ENCODE measurements at regions not wholly inside any gene's neighbourhood (a gene's known extent, or its start where the extent isn't known, plus 50 kb on each side); places are given as distances from the start of the nearest gene placed in this dataset.

DNA sequence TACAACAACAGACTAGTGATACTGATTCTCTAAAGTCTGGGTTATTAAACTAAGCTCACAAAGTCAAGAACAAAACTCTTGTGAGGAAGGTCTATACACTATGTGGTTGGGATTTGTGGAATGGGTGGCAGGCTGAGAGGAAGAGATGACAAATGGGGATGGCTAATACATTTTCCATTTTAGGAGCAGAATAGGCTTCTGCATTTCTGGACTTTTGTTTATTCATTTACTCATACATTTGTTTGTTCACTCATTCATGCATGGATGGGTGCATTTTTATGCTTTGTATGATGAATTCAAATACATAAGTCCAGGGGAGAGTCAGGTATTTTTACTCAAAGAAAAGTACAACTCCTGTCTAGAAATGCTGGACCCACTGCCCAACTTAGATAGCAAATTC, 637.4 kb upstream of the CDH2 start:
- Mint-ChIP-seq H3K36me3 (ENCODE audit: low read depth) (peaks cover 2% of the 10 kb centered on the region; the same call in 1 of the 2 replicates), H3K27ac (no peak overlapping the region), H3K4me1 (ENCODE audit: low read depth) (peaks cover 29% of the 10 kb centered on the region), H3K9me3 (no peaks in the 10 kb centered on the region), H3K4me3 (no peak overlapping the region), H3K27me3 (ENCODE audit: insufficient read depth) (no peaks in the 10 kb centered on the region)
- no peak for TF ChIP-seq CTCF (IDR thresholded peaks at IDR 0.05)
- no peak for DNase-seq

GRCh38 chr18:28808373-28808772, 631.4 kb upstream of the CDH2 start:
- no peak overlapping the region for H3K4me3 Mint-ChIP-seq
- no peak for TF ChIP-seq CTCF (IDR thresholded peaks at IDR 0.05)
- no peak overlapping the region for H3K27ac Mint-ChIP-seq
- peaks cover 31% of the 10 kb centered on the region for H3K4me1 Mint-ChIP-seq (ENCODE audit: low read depth)
- no peak for DNase-seq
- H3K27me3 Mint-ChIP-seq (ENCODE audit: insufficient read depth): no peaks in the 10 kb centered on the region
- peaks cover 21% of the 10 kb centered on the region for H3K36me3 Mint-ChIP-seq (ENCODE audit: low read depth)
- peaks cover 4% of the 10 kb centered on the region for H3K9me3 Mint-ChIP-seq

- peaks cover 21% of the 10 kb centered on the region for H3K36me3 Mint-ChIP-seq (ENCODE audit: low read depth)
- DNase-seq: no peak
- H3K27me3 Mint-ChIP-seq (ENCODE audit: insufficient read depth): no peaks in the 10 kb centered on the region
- peaks cover 4% of the 10 kb centered on the region for H3K9me3 Mint-ChIP-seq
- no peak overlapping the region for H3K4me3 Mint-ChIP-seq
- no peak for TF ChIP-seq CTCF (IDR thresholded peaks at IDR 0.05)
- no peak overlapping the region for H3K27ac Mint-ChIP-seq
- peaks cover 60% of the 10 kb centered on the region for H3K4me1 Mint-ChIP-seq (ENCODE audit: low read depth)
Observed at GRCh38 chr18:28805491-28805890, 628.6 kb upstream of the CDH2 start.

DNA sequence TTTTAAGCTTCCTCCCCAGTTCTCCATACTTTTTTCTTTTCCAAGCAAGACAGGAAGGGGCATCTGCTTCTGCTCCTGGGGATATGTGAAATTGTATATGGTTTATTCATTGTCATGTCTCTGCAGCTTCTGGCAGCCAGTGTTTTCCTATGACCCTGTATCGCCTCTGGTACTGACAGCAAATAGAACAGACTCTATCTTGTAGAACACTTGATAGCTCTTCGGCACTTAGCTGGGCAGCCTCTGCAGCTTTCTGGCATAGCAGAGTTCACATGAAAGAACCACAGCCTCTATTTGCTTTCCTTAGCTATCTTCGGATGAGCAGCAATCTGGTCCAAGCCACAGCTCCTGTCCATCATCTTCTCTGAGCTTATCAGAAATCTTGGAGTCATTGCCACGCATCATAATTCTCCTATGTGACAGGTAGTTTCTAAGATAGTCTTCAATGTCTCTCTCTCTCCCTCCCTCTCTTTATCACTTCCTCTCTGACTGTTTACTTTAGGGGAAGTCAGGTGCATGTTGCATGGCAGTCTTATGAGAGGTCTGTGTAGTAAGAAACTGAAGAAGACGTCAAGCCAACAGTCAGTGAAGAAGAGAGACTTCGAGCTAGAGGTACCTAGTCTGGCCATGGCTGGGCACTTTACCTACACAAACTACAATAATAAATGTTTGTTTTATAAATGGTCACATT, 627.7 kb upstream of the CDH2 start:
- H3K9me3 Mint-ChIP-seq: peaks cover 4% of the 10 kb centered on the region
- TF ChIP-seq CTCF (IDR thresholded peaks at IDR 0.05): no peak
- H3K27me3 Mint-ChIP-seq (ENCODE audit: insufficient read depth): no peaks in the 10 kb centered on the region
- H3K27ac Mint-ChIP-seq: no peak overlapping the region
- H3K4me1 Mint-ChIP-seq (ENCODE audit: low read depth): peaks cover 60% of the 10 kb centered on the region
- H3K36me3 Mint-ChIP-seq (ENCODE audit: low read depth): peaks cover 21% of the 10 kb centered on the region
- no peak overlapping the region for H3K4me3 Mint-ChIP-seq
- no peak for DNase-seq

DNA sequence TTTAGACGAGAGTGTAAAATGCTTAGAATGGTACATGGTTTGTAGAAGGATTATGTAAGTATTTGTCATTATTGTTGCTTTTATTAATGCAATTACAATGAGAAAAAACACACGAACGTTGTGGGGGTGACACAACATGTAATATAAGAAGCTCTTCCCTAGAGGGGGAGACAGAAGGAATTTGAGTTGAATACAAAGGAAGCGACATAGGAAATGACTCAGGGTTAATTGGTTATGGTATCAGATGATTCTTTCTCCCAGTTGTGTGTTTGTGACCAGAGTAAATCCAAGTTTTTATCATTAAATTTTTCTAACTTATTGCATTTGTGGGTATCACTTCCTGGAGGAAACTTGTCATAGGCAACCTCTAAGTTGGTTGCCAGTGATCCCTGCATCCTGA, 625.6 kb upstream of the CDH2 start:
- TF ChIP-seq CTCF (IDR thresholded peaks at IDR 0.05): no peak
- no peaks in the 10 kb centered on the region for H3K27me3 Mint-ChIP-seq (ENCODE audit: insufficient read depth)
- H3K4me3 Mint-ChIP-seq: peak overlapping the region; percentile 63
- H3K36me3 Mint-ChIP-seq (ENCODE audit: low read depth): peaks cover 12% of the 10 kb centered on the region; the same call in 1 of the 2 replicates
- H3K4me1 Mint-ChIP-seq (ENCODE audit: low read depth): peaks cover 66% of the 10 kb centered on the region
- DNase-seq: peak; percentile 39
- no peaks in the 10 kb centered on the region for H3K9me3 Mint-ChIP-seq
- H3K27ac Mint-ChIP-seq: peak overlapping the region; percentile 70

Data from HFFc6 (cell line).